K562 (cell line): ENCODE measurements at regions not wholly inside any gene's neighbourhood (a gene's known extent, or its start where the extent isn't known, plus 50 kb on each side); places are given as distances from the start of the nearest gene placed in this dataset.

Experiments
- AFF1 ChIP-seq, 2 experiments: fragments of 450-650 bp; IDR thresholded peaks; 2 replicates each; pipeline ENCODE4 v1.6.1; 2018; ENCODE audit warnings: mild to moderate bottlenecking in 2 of 2, low read depth in 1 of 2; ENCODE audit not compliant: partially characterized antibody in 2 of 2
- CTCF ChIP-seq, 3 experiments: IDR thresholded peaks in 2 of 3; conservative IDR thresholded peaks in 1 of 3; 2 replicates each; pipeline ENCODE4 v1.5.1; 2011 to 2012; ENCODE audit warnings: low read length in 3 of 3, mild to moderate bottlenecking in 3 of 3, control low read depth in 2 of 3, improper control_type of control experiment in 1 of 3, inconsistent platforms in 1 of 3, low read depth in 1 of 3, mixed read lengths in 1 of 3, moderate library complexity in 1 of 3; ENCODE audit not compliant: insufficient read depth in 2 of 3
- EZH2 ChIP-seq: IDR thresholded peaks from 2 replicates; pipeline ENCODE4 v1.6.1; 2012; ENCODE audit warnings: low read depth, mild to moderate bottlenecking, inconsistent platforms, low read length, borderline replicate concordance
- HDAC6 ChIP-seq: IDR thresholded peaks from 2 replicates; pipeline ENCODE4 v1.6.1; 2012; ENCODE audit warnings: low read depth, mild to moderate bottlenecking, control low read depth, inconsistent platforms, low read length, moderate library complexity
- HNRNPK ChIP-seq: fragments of 200-400 bp; formaldehyde crosslinking; IDR thresholded peaks from one replicate; pipeline ENCODE4 v1.6.1; 2018; ENCODE audit warnings: mild to moderate bottlenecking, low read depth, low read length; ENCODE audit not compliant: poor library complexity, severe bottlenecking
- JUND ChIP-seq, 2 experiments: IDR thresholded peaks; 2 replicates in 1 of 2; 3 replicates in 1 of 2; pipeline ENCODE4 v1.6.1; 2011; ENCODE audit warnings: borderline replicate concordance in 2 of 2, low read depth in 2 of 2, low read length in 2 of 2, improper control_type of control experiment in 1 of 2, missing biosample characterization in 1 of 2, missing genetic modification characterization in 1 of 2, missing genetic modification reagents in 1 of 2
- NFXL1 ChIP-seq: fragments of 450-650 bp; formaldehyde crosslinking; IDR thresholded peaks from 2 replicates; pipeline ENCODE4 v1.4.0; 2021; ENCODE audit warnings: mild to moderate bottlenecking
- NR3C1 ChIP-seq: sonication (generic); formaldehyde crosslinking; IDR thresholded peaks from 2 replicates; pipeline ENCODE4 v1.8.1; 2022; ENCODE audit warnings: missing genetic modification reagents
- POLR2AphosphoS5 ChIP-seq: IDR thresholded peaks from 2 replicates; pipeline ENCODE4 v1.6.1; 2011; ENCODE audit warnings: mild to moderate bottlenecking, low read depth, low read length, moderate library complexity; ENCODE audit not compliant: control insufficient read depth, insufficient read depth
- RFX5 ChIP-seq: IDR thresholded peaks from 2 replicates; pipeline ENCODE4 v1.6.1; 2011; ENCODE audit warnings: low read depth, mild to moderate bottlenecking, improper control_type of control experiment, low read length
- SP2 ChIP-seq: IDR thresholded peaks from 2 replicates; pipeline ENCODE4 v1.6.1; 2011; ENCODE audit warnings: mild to moderate bottlenecking, low read depth, low read length, moderate library complexity; ENCODE audit not compliant: poor library complexity, severe bottlenecking; ENCODE audit errors: extremely low read depth
- SRF ChIP-seq, 2 experiments: fragments of 250-450, 450-650 bp in 1 of 2; sonication (Bioruptor Pico) in 1 of 2; sonication (generic) in 1 of 2; formaldehyde crosslinking; IDR thresholded peaks; 2 replicates each; pipeline versions ENCODE4 v1.5.0 to v1.5.1; 2020 to 2022; ENCODE audit warnings: mild to moderate bottlenecking in 1 of 2, missing genetic modification reagents in 1 of 2
- TAF7 ChIP-seq: fragments of 450-650 bp; IDR thresholded peaks from 2 replicates; pipeline ENCODE4 v1.6.1; 2016; ENCODE audit warnings: missing genetic modification characterization, missing compliant biosample characterization

GRCh38 chr6:155795173-155795796, 339.6 kb upstream of the NOX3 start:
- TF ChIP-seq SRF (CRISPR knock-in tag; IDR thresholded peaks at IDR 0.05) (no peak), CTCF (IDR thresholded peaks at IDR 0.05 in 2 of 3, conservative IDR thresholded peaks at IDR 0.05 in 1 of 3; ENCODE audit: insufficient read depth in 2 of 3, low read depth in 1 of 3, low read length in 3 of 3) (no peak), EZH2 (no peak), HNRNPK (no peak), SP2 (no peak), POLR2AphosphoS5 (no peak), HDAC6 (no peak), JUND (IDR thresholded peaks at IDR 0.05; ENCODE audit: borderline replicate concordance, low read depth, low read length) (no peak), JUND (tag; IDR thresholded peaks at IDR 0.05; ENCODE audit: borderline replicate concordance, low read depth, low read length) (no peak), TAF7 (tag) (no peak), NR3C1 (no peak), RFX5 (no peak), AFF1 (IDR thresholded peaks at IDR 0.05; ENCODE audit: low read depth in 1 of 2, partially characterized antibody in 2 of 2) (no peak), NFXL1 (CRISPR knock-in tag) (no peak)
